Limb (tissue), 2 donors: ENCODE measurements at regions not wholly inside any gene's neighbourhood (a gene's known extent, or its start where the extent isn't known, plus 50 kb on each side); places are given as distances from the start of the nearest gene placed in this dataset.
A peak's percentile ranks its signal among the peaks of the same experiment; 100 is the strongest.

Experiments
- DNase-seq, 2 donors: peaks; one replicate each; pipeline ENCODE4 v3.0.0-alpha.2; 2016; ENCODE audit errors: extremely low spot score in 2 of 2

GRCh38 chr2:70036290-70036689 lies 51.0 kb upstream of the PCBP1 start:
- no peak for DNase-seq

DNA sequence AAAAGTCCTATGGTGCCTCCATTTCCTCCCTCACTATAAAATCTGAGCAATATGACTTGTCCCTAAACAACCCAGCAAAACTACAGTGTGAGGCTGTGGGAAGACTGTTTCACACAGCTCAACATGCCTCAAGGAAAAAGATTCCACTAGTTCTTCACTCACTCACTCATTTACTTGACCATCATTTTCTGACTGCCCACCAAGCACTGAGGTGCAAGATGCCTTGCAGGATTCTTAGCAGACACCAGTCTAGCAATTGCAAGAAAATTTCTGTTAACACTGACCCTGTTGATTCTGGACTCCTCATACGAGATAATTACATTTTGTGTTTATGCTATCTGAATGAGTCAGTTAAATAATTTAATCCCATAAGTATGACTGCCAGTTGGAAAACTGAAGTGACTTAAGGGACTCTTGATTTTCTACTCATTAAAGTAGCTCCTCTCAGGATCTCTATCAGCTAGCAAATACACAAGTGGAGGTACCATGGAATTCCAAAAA lies 51.9 kb upstream of the PCBP1 start:
- no peak for DNase-seq

DNA sequence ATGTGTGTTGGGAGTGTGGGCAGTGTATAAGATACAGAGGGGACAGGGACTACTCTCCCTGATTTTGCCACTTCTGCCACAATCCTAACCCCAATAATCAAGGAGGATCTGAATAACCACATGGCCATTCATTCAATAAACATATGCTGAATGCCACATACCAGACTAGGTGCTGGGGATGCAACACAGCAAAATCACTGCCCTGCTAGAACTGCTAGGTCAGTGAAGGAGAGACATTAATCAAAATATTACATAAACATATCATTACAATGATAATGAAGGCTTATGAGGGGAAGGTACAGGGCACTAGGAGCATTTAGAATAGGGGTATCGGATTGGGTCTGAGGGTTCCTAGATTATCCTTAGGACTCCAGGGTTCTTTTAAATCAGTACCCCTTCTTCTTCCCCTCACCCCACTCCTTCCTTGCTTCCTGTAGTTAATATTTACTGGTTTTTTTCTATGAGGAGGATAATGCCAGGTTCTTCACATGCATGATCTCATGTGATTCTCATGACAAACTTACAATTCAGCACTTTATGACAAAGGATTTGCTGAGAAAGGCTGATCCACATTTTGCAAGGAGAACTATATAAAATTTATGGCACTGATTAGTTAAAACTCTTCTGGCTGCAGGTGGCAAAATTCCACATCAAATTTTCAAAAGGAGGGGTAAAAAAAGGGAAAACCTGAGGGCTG lies 56.4 kb upstream of the PCBP1 start:
- no peak for DNase-seq

DNA sequence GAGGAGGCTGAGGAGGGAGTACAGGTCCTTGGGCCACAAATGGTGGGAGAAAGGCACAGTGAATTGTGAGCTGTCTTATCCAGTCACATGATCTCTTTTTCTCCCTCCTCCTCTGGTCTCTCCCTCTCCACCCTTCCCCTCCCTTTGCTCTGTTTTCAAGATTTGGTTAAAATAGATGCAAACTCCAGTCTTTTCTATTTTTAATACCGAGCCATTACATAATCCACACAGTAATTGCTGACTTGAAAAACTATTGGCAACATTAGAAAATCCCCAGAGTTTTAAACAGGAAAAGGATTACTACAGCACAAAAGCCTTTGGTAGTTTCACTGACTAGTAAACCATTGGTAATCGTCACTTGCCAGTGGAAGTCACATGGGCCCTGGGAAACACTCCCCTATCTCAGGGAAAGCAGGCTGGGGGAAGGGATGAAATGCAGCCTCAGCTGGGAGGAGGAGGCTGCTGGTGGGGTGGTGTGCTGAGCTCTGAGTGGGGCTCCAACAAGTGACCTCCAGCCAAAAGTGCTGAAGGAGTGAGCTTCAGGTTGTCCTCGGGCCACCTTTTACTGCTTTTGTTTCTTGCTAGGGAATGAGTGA lies 57.4 kb upstream of the PCBP1 start:
- peak; percentile 45 to 46 for DNase-seq

- DNase-seq: no peak
Observed at GRCh38 chr2:70024284-70024683, 62.9 kb upstream of the ASPRV1 start.

GRCh38 chr2:70019096-70019495 lies 57.7 kb upstream of the ASPRV1 start:
- DNase-seq: no peak

- DNase-seq: no peak
Observed at GRCh38 chr2:70017962-70018361, 56.5 kb upstream of the ASPRV1 start.

DNA sequence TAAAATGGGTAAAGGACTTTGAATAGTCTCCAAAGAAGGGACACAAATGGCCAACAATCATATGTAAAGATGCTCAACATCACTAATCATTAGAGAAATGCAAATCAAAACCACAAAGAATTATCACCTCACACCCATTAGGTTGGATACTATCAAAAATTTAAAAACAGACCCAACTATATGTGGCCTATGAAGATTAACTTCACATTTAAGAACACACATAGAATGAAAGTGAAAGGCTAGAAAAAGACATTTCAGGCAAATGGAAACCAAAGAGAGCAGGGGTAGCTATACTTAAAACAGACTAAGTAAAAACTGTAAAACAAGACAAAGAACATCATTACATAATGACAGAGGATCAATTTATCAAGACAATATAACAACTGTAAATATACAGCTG lies 53.5 kb upstream of the ASPRV1 start:
- no peak for DNase-seq

DNA sequence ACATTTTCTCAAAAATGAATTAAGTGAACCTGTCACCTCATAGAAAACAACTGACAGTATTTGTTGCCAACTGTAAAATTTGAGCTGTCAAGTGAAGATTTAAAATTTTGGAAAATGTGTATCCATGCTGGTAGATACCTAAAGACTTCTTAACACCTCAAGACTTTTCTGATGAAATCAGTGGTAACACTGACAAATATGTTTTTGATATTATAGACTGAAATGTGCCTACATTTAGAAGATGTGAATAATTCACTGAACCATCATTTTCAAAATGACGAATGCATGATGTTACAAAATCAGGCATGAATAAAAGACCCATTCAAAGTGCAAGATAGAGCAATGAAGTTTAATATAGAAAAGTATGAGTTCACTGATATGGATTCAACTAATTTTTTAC lies 51.5 kb upstream of the ASPRV1 start:
- no peak for DNase-seq

- no peak for DNase-seq
Observed at GRCh38 chr2:70011786-70012185, 50.4 kb upstream of the ASPRV1 start.

DNA sequence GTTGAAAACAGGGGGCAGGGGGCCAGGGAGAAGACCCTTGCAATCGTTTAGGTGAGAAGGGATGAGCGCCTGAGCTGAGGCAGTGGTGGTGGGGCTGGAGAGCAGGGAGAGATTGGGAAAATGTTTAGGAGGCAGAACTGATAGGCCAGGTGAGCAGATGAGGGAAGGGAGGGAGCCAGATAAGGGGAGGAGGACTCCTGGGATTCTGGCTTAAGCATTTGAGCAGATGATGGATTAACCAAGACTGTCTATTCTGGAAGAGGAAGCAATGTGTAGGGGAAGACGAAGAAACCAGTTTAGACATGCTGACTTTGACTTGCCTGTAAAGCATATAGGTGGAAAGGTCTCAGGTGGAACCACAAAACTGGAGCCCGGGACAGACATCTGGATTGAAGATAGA lies 49.9 kb upstream of the ASPRV1 start:
- no peak for DNase-seq
